CD4-positive, alpha-beta T cell treated with Interleukin-10 for 1 hour (primary cell): ENCODE measurements at regions not wholly inside any gene's neighbourhood (a gene's known extent, or its start where the extent isn't known, plus 50 kb on each side); places are given as distances from the start of the nearest gene placed in this dataset.
"Not testable (repeated sequence)": the region's sequence is repeated elsewhere in the genome, so short reads cannot be mapped to it uniquely, and the experiment has no call there.

Experiments
- DNase-seq: peaks from one replicate; pipeline ENCODE4 v3.0.0-alpha.2; 2020

DNA sequence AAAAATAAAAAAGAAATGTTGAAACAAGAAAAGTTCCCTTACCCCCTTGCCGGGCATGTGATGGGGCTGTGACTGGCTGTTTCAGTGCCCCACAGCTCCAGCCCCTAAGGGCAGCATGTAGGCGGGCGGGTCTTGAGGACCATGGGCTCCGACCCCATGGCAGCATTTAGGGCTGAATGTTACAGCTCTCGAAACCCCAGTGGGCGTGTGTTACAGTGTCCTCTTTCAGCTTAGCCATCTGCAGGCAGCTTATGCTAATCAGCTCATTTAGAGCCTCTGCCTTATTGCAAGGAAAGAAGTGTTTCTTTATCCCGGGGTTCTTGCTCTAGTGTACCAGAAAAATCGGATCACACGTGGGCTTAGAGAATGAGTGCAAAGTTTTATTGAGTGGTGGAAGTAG lies 497.4 kb upstream of the CYLC2 start:
- DNase-seq, result no peak

DNA sequence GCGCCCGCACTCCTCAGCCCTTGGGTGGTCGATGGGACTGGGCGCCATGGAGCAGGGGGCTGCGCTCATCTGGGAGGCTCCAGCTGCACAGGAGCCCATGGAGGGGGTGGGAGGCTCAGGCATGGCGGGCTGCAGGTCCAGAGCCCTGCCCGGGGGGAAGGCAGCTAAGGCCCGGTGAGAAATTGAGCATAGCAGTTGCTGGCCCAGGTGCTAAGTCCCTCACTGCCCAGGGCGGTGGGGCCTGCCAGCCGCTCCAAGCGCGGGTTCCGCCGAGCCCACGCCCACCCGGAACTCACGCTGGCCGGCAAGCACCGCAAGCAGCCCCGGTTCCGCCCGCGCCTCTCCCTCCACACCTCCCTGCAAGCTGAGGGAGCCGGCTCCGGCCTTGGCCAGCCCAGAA lies 508.2 kb upstream of the CYLC2 start:
- not testable (repeated sequence) for DNase-seq

DNA sequence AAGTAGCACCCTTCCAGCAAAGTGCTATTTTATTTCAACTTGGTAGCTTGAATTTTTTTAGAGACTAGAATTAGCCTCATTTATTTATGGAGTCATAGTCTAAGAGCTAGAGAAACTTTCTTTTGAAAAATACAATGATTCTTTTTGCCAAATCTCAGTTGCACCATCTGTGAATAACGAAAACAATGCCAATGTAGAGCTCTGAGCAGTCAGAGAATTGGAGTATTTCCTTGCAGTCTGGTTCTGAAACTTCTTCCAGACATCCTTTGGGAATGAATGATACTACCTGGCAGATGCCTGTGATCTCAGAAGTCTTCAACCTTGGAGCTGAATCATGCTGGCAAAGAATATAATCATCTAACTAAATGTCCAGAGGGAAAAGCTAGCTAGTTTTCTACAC lies 511.5 kb upstream of the CYLC2 start:
- no peak for DNase-seq

DNA sequence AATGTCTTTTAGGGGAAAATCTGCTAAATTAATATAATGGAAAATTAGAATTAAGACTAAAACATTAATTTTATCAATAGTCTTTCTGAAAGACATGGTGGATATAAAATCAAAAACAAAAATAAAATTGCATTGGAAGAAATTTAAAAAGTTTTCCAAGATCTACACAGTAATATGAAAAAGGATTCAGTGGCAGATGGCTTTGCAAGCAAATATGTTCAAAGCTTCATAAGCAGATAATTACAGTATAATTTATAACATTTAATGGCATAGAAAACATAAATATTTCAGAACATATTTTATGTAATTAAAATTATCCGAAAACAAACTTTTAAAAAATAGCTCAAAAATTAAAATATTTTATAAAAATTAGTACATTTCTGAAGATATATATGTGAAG lies 512.4 kb upstream of the CYLC2 start:
- no peak for DNase-seq

DNA sequence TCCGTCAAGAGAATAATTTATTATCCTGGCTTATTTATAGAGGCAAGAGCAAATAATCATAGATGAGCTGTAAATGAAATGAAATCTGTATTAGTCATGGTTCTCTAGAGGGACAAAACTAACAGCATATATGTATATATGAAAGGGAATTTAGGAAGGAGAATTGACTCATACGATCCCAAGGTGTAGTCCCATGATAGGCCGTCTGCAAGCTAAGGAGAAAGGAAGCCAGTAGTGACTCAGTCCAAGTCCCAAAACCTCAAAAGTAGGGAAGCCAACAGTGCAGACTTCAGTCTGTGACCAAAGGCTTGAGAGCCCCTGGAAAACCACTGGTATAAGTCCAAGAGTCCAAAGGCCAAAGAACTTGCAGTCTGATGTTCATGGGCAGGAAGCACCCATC lies 515.9 kb upstream of the CYLC2 start:
- no peak for DNase-seq

DNA sequence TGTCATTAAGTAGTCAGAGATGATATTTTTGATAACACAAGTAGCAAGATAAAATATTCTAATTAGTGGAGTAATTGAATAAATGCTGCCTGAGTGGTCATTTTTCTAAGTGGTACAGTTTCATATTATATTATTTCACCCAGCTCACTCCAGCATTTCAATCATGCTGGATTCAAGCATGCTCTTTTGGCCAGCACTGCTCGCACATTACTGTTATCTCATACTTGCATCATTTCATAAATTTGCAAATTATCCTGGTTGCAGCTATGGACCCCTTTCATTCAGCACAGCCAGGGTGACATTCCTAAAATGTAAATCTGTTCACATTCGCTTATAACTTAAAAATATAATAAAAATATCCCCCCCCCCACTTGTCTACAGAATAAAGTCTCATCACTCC lies 520.8 kb upstream of the CYLC2 start:
- no peak for DNase-seq

DNA sequence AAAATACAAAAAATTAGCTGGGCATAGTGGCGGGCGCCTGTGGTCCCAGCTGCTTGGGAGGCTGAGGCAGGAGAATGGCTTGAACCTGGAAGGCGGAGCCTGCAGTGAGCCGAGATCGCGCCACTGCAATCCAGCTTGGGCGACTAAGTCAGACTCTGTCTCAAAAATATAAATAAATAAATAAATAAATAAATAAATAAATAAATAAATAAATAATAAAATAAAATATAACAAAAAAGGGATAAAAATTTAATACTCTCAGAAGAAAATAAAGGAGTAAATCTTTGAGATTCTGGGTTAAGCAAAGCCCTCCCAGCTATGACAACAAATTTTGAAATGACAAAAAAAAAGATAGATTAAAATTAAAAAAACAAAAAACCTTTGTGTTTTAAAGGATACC lies 525.7 kb upstream of the CYLC2 start:
- not testable (repeated sequence) for DNase-seq

DNA sequence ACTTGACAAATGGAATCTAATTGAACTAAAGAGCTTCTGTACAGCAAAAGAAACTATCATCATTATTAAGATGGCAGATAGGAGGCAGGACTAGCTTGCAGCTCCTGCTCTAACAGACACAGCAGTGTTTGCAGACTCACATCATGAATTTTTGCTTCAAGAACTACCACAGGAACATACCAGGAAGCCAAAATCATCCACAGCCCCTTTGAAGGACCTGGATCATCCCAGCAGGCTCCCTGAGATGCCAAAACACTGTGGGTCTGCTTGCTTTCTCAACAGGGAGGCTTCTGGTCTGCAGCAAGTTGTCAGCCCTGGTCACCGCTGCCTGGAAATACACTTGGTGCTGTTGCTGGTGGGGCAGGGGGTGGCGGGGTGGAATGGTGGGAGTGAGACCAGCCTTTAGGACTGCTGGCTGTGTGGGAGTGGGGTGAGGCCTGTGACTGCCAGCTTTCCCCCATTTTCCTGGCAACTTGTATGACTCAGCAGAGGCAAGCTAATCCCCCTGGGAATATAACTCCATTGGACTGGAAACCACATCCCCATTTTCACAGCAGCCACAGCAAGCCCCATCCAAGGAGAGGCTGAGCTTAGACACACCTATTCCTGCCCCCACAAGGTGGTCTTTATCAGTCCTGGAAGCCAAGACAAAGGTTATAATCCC lies 533.8 kb upstream of the CYLC2 start:
- DNase-seq, result no peak

DNA sequence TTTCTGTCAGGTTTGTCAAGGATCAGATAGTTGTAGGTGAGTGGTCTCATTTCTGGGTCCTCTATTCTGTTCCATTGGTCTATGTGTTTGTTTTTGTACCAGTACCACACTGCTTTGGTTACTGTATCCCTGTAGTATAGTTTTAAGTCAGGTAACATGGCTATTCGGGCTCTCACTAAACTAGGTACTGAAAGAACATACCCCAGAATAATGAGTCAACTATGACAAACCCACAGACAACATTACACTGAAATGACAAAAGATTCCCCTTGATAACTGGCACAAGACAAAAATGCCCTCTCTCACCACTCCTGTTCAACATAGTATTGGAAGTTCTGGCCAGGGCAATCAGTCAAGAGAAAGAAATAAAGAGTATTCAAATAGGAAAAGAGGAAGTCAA lies 535.3 kb upstream of the CYLC2 start:
- no peak for DNase-seq

DNA sequence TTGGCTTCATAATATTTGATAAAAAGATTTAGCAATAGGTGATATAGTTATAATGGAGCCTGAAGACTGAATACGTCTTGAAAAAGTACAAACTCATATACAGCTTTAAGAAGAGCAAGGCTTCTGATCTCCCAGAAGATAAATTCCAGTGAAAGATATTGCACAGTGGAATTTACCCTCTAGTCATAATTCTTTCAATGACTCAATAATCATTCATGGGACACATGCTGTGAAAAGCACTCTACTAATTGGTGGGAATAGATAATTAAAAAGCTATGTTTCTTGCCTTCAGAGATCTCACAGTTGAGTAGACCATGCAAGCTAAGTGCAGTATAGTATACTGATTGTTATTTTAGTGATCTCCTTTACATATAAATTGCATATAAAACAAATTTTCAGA lies 538.6 kb upstream of the CYLC2 start:
- no peak for DNase-seq

DNA sequence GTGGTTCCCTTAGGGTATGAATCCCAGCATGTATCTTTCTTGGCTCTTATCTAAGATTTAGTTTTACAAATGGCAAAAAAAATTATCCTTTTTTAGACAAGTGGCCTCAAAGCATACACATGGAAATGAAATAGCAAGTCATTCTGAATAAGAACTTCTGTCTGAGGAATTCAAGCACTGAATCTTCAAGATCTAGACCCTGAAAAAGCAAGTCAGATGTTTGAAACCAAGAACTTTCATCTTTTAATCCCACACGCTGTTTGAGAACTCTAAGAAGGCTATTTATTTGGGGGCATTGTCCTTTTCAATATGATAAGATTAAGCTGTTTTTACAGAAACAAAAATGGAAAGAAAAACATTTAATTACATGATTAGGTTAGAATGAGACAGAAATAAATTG lies 549.2 kb upstream of the CYLC2 start:
- no peak for DNase-seq

DNA sequence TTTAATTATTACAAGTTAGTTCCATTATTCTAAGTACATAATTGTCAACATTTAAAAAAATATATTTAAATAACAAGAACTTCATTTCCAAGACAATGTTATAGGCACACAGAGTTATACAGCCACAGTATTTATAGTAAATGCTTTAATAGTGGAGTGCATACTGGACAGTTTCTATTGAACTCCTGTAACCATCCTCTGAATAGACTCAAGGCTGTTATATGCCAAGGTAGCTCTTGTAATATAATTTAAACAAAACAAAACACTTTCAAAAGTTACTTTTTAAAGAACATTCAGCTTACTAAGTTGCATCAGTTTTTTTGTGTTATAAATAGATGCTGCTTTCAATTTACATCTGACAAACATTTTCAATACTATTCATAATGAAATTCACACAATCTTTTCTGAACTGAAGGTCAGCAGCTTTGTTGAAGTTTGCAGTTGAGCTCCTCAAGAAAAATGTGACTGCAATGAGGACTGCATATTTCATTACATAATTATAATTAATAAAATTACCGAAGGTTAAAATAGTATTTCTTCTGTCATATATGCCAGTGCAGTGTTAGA lies 549.9 kb upstream of the CYLC2 start:
- no peak for DNase-seq

DNA sequence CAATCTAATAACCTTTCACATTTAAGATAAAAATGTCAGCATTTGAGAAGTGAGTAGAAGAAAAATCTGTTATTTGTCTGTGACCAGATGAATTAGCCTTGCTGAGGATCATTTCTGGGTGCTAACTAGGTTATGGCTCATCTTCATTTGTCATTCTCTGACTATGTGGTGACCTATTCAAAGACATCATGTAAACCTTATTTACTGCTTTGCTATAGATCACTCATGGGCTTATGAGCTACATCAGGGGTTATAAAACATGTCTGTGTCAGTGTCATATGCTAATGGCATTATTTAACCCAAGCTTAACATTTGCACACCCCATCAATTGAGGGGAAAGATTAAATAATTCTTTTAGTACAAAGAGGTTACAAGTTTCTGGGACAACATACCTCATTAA lies 555.5 kb upstream of the CYLC2 start:
- no peak for DNase-seq

DNA sequence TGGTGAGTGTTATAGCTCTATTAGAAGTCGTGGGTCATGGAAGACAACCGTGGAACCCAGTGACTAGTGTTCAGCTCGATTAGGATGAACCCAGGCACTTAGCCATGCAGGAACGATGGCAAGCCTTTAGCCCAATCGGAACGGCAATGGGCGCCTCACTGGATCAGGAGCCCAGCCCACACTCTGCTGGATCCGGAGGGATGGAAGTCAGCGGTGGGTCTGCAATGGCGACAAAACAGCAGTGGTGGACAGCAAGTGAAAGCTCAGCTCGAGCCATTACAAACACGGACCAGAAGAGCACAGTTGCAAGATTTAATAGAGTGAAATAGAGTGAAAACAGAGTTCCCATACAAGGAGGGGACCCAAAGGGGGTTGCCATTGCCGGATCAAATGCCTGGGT lies 558.5 kb upstream of the CYLC2 start:
- DNase-seq, result not testable (repeated sequence)

DNA sequence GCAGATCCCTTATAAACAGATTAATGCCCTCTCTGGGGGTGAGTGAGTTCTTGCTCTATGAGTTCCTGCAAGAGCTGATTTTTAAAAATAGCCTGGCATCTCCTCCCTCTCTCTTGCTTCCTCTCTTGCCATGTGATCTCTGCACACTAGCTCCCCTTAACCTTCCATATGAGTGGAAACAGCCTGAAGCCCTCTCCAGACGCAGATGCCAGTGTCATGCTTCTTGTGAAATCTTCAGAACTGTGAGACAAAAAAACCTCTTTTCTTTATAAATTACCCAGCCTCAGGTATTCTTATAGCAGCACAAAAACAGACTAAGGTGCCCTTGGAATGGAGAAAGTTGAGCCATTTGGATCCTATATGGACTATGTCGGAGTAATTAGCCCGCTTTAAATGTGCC lies 559.7 kb upstream of the CYLC2 start:
- no peak for DNase-seq

DNA sequence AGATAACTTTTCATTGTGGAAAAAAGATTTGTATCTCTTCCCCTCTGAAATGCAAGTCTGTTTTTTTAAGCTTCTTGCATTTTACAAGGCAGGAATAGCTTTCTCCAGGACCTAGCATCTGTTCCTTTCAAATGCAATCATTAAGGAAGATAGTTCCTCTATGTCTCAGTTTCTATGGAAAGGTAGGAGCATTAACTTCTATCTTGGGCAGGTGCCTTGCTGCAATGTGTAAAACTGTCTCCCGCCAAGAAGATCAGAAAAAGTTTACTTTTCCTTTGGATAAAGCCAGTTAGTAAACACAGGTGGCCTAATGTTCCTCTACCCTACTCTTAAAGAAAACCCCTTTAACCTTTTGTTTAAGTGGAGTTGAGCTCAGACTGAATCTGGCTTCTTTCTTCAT lies 560.6 kb upstream of the CYLC2 start:
- no peak for DNase-seq

DNA sequence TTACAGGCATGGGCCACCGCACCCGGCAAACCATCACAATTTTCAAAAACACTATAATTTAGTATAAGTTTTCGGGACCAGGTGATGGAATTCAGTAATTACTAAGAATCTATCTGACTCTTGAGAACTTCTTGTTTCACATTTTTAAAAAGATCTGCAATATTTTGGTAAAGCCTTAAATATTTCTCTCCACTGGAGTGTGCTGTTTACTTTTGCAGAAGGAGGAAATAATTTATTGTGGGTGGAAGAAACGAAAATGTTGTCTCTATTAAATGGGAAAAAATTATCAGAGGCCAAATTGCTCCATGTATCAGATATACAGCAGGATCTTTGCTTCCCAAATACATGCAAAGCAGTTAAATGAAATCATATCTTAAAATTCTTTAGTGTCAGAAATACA lies 566.8 kb upstream of the CYLC2 start:
- DNase-seq, result no peak

DNA sequence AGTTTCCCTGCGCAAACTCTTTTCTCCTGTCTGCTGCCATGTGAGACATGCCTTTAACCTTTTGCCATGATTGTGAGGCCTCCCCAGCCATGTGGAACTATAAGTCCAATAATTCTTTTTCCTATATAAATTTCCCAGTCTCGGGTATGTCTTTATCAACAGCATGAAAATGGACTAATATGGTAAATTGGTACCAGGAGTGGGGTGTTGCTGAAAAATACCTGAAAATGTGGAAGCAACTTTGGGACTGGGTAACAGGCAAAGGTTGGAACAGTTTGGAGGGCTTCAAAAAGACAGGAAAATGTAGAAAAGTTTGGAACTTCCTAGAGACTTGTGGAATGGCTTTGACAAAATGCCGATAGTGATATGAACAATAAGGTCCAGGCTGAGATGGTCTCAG lies 578.9 kb upstream of the CYLC2 start:
- DNase-seq, result not testable (repeated sequence)

DNA sequence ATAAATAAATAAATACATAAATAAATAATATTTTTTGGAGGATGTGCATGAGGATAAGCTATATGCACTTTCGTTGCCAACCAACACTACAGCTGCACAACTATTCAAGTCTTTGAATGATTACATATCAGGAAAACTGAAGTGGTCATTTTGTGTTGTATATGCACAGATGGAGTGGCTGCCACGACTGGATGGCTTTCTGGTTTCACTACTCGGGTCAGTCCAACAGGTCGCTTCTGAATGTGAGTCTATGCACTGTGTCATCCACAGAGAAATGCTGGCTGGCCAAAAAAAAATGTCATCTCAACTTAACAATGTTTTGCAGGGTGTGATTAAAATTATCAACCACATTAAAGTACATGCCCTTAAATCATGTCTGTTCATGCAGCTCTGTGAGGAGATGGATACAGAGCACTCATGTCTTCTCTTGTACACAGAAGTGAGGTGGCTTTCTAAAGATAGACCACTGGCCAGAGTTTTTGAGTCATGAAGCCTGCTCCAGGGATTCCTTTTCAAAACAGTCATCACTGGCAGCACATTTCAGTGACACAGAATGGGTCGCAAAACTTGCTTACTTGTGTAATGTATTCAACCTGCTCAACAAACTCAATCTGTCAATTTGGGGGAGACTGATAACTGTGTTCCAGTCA lies 589.8 kb upstream of the CYLC2 start:
- no peak for DNase-seq

DNA sequence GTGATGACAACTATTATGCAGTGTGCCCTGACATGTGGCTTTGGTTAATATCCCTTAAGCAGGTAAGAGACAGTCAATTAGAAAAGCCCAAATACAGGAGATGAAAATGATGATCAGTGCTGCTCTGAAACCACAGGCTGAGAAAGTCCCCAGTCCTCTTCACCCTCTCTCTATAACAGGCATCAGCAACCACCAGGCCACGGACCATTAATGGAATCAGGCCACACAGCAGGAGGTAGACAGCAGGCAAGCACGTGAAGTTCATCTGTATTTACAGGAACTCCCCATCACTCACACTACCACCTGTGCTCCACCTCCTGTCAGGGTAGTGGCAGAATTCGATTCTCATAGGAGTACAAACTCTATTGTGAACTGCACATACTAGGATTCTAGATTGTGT lies 591.6 kb upstream of the CYLC2 start:
- no peak for DNase-seq

DNA sequence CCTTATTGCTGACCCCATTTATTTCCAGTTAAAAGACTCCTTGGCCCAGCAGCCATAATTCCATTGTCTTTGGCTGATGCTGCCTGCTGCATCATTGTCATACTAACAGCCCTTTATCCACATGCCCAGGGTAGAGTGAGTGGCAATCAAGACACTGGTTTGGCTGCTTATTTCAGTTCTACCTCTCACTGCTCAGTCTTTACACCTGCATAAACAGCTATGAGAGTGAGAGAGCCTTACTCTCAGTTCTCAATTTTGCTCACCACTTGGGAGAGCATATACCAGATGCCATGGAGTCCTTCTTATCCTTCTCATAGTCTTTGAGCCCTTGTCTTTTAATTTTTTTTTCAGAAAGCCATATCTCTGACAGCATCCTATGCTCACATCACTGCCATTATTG lies 596.9 kb upstream of the CYLC2 start:
- DNase-seq, result no peak

DNA sequence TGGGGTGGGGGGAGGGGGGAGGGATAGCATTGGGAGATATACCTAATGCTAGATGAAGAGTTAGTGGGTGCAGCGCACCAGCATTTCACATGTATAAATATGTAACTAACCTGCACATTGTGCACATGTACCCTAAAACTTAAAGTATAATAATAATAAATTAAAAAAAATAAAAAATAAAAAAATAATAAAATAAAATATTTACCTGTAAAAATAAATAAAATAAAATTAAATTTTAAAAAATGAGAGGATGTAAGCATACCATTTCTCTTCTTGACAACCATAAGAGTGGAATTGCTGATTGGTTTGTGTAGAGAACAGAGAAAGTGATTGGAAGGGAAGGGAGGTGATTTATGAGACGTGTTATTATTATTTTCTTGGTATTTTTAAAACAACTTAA lies 609.5 kb upstream of the CYLC2 start:
- not testable (repeated sequence) for DNase-seq

DNA sequence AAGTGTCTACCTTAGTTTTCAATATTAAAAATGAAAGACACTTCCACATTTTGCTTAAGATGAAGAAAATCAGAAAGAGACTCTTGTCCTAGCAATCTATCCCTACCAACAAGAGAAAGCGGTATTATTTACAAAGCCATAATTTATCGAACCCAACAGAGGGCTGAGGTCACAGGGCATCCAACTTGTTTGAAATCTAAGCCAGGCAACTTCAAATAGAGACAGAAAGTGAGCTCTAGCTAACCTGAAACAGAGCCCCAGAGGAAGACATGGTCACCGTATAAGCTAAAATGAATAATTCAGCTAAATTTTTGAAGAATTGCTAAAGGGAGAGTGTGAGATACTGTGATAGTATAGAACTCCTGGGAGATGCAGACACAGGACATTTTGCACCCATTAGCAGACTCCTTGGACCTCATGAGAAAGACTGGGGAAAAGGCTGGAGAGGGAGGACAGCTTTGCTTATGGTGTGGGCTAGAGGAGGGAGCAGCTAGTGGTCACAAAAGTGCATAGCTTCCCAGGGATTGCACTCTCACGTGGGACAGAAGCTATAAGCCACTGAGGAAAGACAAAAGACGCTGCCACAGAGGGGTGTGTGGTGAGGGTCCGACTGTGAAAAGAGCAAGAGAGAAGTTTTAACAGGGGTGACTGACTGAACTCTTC lies 624.2 kb upstream of the GRIN3A start:
- no peak for DNase-seq

DNA sequence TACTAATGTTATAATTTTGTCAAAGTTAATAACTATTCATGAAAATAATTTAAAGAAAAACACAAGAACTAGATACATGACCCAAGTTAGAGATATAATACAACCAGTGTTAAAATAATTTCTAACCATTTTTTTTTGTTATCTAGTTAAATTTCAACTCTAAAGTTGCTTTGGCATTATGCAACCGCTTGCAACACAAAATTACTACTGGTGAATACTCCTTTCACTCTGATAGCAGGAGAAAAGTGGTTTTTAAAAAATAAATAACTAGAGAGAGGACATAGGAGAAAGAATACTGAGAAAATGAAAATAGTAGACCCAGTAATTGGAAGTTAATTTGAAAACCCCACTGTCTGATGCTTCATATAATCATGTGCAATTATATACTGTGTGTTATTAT lies 622.4 kb upstream of the GRIN3A start:
- DNase-seq, result no peak
